ENCODE measurements at regions not wholly inside any gene's neighbourhood (a gene's known extent, or its start where the extent isn't known, plus 50 kb on each side); places are given as distances from the start of the nearest gene placed in this dataset. TPM values are rescaled to one million over a fixed set of nuclear protein-coding genes. Genes with fewer than 3 reads are reported as not detected.

Small RNA genes lying in the stretch of these regions (small RNA-seq; reads per million reads assigned to genes)
- not detected for gene RF00438
